HPDE6-E6E7 (cell line): ENCODE measurements at regions not wholly inside any gene's neighbourhood (a gene's known extent, or its start where the extent isn't known, plus 50 kb on each side); places are given as distances from the start of the nearest gene placed in this dataset.

Experiments
- DNase-seq: peaks from one replicate; pipeline ENCODE4 v3.0.0; 2011; ENCODE audit warnings: missing footprints; ENCODE audit errors: extremely low spot score

DNA sequence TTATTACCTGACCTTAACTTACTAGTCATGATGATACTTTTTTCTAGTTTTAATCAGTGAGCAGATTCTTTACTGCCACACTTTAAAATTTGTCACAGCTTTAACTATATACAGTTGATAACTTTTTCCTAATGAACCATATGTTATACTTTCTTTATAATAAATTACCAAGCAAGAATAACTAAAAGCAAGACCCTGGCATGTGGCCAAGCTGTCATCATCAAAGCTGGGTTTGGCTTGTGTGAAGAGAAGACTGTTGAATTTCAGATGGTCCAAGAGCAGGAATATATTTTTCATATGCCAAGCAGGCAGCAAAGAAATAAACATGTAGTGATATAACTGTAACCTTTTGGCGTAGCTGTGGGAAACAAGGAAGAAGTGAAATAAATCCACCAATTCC lies 93.5 kb downstream of the PUS7L start:
- no peak for DNase-seq

DNA sequence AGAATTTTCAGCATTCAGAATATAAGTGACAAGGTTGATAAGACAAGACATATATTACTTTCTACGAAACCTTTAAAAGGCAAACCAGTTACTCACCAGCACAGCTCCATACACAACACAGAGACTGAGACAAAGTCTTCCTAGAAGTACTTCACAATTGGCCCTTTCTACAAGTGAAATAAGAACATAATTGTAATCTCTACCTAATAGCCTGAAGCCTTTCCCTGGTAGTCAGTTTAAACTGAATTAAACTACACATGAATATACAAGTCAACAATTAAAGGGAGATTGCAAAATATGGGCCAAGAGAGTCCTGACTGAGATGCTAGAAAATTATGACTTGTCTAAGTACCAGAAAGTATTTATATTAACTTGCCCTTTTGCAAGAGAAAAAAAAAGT lies 95.9 kb downstream of the PUS7L start:
- DNase-seq = no peak

DNA sequence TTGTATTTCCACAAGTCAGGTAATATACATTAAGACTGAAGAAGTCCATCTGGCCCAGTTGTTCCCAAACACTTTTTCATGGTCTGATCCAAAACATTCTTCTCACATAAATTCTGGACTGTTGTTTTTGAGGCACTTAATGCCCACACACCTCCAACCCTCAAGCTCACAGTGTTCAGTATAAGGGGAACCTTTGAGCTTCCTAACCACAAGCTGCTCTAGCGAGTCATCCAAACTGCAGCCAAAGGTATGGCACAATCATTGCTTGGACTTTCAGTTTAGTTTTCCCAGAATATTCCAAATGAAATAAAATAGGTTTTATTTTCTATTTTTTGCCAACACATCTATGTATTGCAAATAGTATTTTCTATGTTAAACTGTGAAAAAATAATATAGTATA lies 103.0 kb downstream of the PUS7L start:
- peak; percentile 32 for DNase-seq

DNA sequence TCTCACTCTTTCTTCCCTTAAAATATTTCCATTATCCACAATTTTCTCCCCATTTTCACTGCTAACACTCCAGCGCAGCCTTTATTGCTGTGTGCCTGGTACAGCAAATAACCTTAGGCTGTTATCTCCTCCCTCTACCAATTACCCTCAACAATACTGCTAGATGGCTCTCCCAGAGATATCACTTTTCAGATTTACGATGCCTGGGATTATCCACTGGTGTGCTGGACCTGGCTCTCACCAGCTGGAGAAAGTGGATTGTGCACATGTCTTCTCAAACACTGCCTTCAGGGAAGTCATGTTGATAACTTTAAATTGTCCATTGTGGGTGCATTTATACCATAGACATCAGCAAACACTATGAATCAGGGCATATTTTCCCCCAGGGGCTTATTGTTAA lies 101.9 kb upstream of the ADAMTS20 start:
- no peak for DNase-seq

DNA sequence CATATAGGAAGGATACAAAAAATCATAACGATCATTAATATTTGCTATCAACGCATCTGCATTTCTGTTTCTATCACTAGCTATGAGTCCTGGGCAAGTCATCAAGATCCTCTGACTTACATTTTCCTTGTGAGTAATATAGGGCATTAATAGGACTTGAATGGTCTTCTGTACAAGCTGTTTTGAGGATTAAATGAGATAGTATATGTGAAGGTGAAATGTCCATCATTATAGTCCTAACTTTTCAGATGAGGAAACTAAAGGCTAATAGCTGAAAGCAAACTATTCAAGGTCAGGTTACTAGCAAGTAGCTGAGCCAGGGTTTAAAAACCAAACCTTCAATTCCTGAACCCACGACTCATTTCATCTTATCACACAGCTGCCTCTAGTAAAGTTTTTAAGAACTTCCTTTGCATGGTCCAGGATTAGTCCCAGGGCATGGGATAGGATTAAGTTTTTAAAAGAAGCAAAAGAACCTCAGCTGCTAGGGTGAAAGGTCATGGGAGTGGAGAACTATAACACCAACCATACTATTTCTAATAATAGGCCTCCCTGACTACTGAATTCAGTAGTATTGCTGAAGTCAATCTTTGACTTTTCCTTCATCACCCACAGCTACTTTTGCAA lies 101.4 kb upstream of the ADAMTS20 start:
- no peak for DNase-seq

DNA sequence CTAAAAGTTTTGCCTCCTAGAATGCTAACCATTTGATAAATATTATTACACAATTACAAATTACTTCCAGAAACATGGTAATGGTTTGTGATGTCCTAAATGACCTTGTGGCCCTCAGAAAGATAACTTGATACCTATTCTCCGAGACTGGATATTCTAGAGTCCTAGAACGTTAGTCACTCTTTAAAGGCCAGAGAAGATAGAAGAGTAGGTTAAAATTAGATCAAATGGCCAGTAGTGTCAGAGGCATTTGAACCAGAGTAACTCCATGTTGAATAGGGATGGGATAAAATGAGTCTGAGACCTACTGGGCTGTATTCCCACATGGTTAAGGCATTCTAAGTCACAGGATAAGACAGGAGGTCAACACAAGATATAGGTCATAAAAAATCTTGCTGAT lies 96.6 kb upstream of the ADAMTS20 start:
- no peak for DNase-seq

DNA sequence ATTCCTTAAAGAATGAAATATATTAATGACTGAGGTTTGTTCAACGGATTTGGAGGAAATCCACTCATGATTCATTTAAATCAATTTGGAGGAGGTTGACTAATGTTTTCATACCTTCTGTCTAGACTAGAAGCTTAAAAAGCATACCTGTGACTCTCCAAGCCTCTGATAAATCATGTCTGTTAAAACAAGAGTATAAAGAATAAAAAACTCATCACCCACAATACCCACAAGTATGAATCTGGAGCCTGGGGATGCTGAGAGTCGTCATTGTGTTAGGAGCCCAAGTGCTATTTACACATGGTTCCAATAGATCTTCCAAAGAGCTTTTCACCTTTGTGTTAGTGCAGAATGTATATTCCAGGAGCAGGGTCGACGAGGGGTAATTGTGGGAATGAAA lies 86.8 kb upstream of the ADAMTS20 start:
- no peak for DNase-seq

DNA sequence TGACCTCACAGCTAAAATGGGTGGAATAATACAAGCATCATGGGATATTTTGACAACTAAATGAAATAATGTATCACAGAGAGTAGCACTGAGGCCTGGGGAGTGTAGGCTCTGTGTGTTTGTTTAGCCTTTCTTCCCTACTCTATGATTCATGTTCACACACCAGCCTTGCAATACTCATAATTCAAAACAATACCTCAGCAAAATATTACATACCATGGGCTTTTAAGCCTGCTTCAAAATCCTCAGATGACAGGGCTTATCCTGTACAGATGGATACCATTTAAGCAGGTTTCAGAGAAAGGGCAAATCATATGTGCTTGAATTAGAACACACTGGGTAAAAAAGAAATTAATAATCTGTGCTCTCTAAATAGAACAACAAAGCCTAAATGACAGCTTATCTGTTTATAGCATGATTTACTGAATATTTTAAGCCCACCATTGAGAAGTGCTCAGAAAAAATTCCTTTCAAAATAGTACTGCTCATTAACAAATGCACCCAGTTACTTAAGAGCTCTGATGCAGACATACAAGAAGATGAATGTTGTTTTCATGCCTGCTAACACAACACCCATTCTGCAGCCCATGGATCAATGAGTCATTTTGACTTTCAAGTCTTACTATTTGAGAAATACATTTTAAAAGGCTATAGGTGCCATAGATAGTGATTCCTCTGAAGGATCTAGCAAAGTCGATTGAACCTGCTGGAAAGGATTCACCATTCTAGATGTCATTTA lies 84.9 kb upstream of the ADAMTS20 start:
- no peak for DNase-seq

DNA sequence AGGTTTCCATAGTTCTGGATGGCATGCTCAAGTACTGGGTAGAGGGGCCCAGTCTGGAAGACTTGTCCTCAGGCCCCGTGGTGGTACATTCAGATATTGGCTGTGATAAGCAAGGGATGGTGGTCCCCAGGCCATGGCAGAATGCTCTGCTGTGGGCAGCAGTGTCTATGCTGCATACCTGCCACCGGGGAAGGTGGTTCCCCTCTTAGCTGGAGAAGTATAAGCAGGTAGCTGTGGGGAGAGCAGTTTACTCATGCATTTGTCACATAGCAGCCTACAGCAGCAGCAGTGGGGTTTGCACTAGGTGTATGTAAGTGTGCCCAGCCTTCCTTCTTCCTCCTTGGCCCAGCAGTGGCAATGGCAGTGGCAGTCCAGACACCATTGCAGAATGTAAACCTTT lies 69.3 kb upstream of the ADAMTS20 start:
- DNase-seq = no peak

DNA sequence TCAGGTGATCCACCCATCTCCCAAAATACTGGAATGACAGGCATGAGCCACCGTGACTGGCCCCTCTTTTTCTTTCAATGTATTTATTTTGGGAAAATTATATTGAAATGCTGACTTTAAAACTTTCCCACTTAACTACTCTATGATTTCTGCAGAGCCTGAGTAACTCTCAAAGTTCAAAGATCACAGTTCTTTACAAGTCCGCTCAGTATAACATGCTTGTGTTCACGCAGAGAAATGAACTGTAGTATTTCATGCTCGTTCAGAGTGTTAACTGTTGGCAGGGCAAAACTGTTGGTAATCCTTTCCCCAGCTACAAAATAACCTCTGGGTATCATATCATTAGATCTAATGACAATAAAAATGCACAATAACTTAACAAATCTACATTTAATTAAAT lies 50.7 kb upstream of the ADAMTS20 start:
- DNase-seq = no peak
